GM21576 (cell line): ENCODE measurements at regions not wholly inside any gene's neighbourhood (a gene's known extent, or its start where the extent isn't known, plus 50 kb on each side); places are given as distances from the start of the nearest gene placed in this dataset.
"Not testable (repeated sequence)": the region's sequence is repeated elsewhere in the genome, so short reads cannot be mapped to it uniquely, and the experiment has no call there.

Source experiments
- ATAC-seq: cut with Tn5 transposase; IDR thresholded peaks from one replicate; pipeline ENCODE4 v1.9.1; 2021; ENCODE audit warnings: mild to moderate bottlenecking, moderate library complexity; ENCODE audit not compliant: unreplicated experiment

- no peak for ATAC-seq
Measured at GRCh38 chr1:3989465-3989864, 89.4 kb upstream of the C1orf174 start.

GRCh38 chr1:3992103-3992556 is 92.1 kb upstream of the C1orf174 start:
- no peak for ATAC-seq

GRCh38 chr1:3992746-3993145 is 92.7 kb upstream of the C1orf174 start:
- ATAC-seq: no peak

GRCh38 chr1:3993619-3994375 is 93.7 kb upstream of the C1orf174 start:
- ATAC-seq: no peak

- no peak for ATAC-seq
Measured at GRCh38 chr1:3995141-3995780, 95.2 kb upstream of the C1orf174 start.

GRCh38 chr1:3996846-3997705 is 97.0 kb upstream of the C1orf174 start:
- ATAC-seq: no peak

- no peak for ATAC-seq
Measured at GRCh38 chr1:3998086-3998485, 98.0 kb upstream of the C1orf174 start.

GRCh38 chr1:3999514-3999913 is 99.4 kb upstream of the C1orf174 start:
- ATAC-seq: not testable (repeated sequence)

- ATAC-seq: no peak
Measured at GRCh38 chr1:3999941-4000735, 100.1 kb upstream of the C1orf174 start.

- no peak for ATAC-seq
Measured at GRCh38 chr1:4000811-4001251, 100.8 kb upstream of the C1orf174 start.

- ATAC-seq: no peak
Measured at GRCh38 chr1:4001461-4001860, 101.4 kb upstream of the C1orf174 start.

- no peak for ATAC-seq
Measured at GRCh38 chr1:4002061-4002521, 102.0 kb upstream of the C1orf174 start.

GRCh38 chr1:4002741-4003140 is 102.7 kb upstream of the C1orf174 start:
- ATAC-seq: no peak

GRCh38 chr1:4003846-4004505 is 103.9 kb upstream of the C1orf174 start:
- no peak for ATAC-seq

- ATAC-seq: no peak
Measured at GRCh38 chr1:4004635-4005430, 104.8 kb upstream of the C1orf174 start.

- no peak for ATAC-seq
Measured at GRCh38 chr1:4005431-4005830, 105.4 kb upstream of the C1orf174 start.

- ATAC-seq: no peak
Measured at GRCh38 chr1:4006676-4007374, 106.8 kb upstream of the C1orf174 start.

- ATAC-seq: no peak
Measured at GRCh38 chr1:4010284-4010683, 110.2 kb upstream of the C1orf174 start.
